Esophagus squamous epithelium (tissue), 4 donors: ENCODE measurements at regions not wholly inside any gene's neighbourhood (a gene's known extent, or its start where the extent isn't known, plus 50 kb on each side); places are given as distances from the start of the nearest gene placed in this dataset.

Source experiments
- POLR2A ChIP-seq, 4 donors: fragments of 450-650 bp; IDR thresholded peaks; one replicate each; pipeline ENCODE4 v1.6.1; 2017; ENCODE audit warnings: antibody characterized with exemption in 4 of 4, mild to moderate bottlenecking in 4 of 4, moderate library complexity in 3 of 4
- TF ChIP-seq, protein P1 (sequence below), 6 experiments: fragments of 450-650 bp in 4 of 6; fragments of 200-600 bp in 2 of 6; sonication (generic) in 2 of 6; IDR thresholded peaks; one replicate each; pipeline ENCODE4 v1.5.1; 2016 to 2019; ENCODE audit warnings: antibody characterized with exemption in 6 of 6, mild to moderate bottlenecking in 4 of 6, moderate library complexity in 4 of 6

DNA sequence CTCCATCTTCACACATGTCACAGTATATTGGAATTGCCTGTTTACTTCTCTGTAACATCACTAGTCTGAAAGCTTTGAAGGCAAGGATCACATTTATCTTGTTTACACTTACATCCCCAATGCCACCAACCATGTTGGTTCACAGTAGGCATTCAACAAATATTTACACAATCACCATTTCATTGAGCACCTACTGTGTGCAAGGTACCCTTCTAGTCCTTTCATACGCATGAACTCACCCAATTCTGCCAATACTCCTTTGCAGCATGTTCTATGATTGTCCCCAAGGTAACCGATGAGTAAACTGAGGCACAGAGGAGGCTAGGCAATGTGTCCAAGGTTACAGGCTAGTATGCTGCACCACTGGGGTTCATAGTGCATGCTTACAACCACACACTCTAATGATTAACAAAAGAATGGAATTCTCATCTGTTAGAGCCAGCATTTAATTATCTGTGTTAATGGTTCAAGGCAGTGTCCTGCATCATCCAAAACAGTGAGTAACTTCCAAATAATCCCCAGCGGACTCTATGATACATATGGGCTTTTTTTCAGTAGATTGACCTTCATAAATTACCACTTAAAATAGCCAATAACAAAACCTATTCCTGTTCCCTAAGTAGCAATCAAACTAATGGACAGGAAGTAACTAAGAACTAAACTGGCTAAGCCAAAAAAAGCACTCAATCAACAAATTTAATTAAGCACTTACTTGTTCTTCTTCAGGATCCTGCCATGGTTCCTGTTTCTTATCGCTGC, 364.5 kb upstream of the XYLT1 start:
- TF ChIP-seq, protein P1, sequence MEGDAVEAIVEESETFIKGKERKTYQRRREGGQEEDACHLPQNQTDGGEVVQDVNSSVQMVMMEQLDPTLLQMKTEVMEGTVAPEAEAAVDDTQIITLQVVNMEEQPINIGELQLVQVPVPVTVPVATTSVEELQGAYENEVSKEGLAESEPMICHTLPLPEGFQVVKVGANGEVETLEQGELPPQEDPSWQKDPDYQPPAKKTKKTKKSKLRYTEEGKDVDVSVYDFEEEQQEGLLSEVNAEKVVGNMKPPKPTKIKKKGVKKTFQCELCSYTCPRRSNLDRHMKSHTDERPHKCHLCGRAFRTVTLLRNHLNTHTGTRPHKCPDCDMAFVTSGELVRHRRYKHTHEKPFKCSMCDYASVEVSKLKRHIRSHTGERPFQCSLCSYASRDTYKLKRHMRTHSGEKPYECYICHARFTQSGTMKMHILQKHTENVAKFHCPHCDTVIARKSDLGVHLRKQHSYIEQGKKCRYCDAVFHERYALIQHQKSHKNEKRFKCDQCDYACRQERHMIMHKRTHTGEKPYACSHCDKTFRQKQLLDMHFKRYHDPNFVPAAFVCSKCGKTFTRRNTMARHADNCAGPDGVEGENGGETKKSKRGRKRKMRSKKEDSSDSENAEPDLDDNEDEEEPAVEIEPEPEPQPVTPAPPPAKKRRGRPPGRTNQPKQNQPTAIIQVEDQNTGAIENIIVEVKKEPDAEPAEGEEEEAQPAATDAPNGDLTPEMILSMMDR (IDR thresholded peaks at IDR 0.05) = no peak
- no peak for TF ChIP-seq POLR2A (IDR thresholded peaks at IDR 0.05)
